LoVo (cell line): ENCODE measurements at regions not wholly inside any gene's neighbourhood (a gene's known extent, or its start where the extent isn't known, plus 50 kb on each side); places are given as distances from the start of the nearest gene placed in this dataset.
"Not testable (repeated sequence)": the region's sequence is repeated elsewhere in the genome, so short reads cannot be mapped to it uniquely, and the experiment has no call there.

ENCODE experiments used
- DNase-seq: peaks from one replicate; pipeline ENCODE4 v3.0.0-alpha.2; 2016; ENCODE audit warnings: low spot score

DNA sequence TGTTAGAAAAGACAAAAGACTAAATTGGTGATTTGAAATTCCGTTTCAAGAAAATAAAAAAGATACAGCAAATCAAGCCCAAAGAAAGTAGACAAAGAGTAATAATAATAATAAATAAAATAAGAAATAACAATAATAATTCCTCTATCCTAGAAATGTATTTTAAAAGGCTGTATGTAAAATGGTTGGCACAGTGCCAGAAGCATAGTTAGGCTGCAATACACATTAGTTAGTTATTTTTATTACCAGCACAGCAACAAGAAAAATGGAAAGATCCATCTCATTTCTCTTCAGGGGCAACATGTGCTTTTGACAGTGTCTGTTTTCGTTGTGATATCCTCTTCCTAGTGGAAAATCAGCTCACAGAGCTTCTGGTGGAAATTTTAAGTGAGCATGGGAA, 174.1 kb upstream of the TMTC1 start:
- peak; percentile 13 for DNase-seq

DNA sequence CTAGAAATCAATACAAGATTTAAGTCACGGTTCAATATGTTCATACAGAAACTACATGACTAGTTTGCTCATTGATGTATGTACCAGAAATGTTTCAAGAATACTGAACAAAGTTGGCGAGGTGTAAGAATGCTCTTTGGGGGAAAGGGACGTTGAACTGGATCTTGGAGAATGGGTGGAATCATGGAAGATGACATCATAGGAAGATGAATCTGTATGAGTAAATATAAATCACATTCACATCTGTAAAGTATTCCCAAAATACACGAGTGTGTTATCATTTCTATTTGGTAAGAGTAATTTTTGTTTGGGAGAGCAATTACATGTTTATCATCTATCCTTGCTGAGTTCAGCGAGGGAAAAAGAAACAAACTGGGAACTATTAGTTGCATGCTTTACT, 162.2 kb upstream of the TMTC1 start:
- no peak for DNase-seq

DNA sequence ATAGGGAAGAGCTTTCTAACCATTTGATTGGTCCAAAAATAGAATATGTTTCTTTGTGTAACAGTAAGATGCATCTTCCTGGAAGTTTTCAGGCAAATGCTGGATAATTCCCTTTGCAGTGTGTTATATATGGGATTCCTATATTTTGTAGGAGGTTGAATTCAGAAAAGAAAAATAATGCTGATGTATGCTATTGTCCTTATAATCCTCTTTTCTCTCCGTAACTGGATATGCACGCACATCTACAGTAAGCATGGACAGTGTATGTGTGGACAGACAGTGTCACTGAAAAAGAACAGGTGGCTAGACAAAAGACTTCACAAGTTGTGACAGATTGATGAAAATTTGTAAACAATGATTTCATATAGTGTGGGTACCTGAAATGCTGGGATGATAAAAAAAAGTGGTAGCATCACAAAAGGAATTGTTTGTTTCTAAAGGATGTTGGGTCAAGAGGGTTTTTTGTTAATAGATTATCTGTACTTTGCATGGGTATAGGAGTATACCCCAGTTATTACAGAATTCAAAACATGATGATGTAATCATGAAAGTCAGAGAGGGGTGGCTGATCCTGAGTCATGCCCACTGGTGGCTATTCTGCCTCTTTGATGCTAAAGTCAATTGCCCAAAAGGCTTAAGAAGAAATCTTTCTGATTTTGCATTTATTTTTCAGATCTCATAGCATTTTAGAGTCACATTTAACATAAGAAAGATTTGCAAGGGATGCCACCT, 160.7 kb upstream of the TMTC1 start:
- no peak for DNase-seq

DNA sequence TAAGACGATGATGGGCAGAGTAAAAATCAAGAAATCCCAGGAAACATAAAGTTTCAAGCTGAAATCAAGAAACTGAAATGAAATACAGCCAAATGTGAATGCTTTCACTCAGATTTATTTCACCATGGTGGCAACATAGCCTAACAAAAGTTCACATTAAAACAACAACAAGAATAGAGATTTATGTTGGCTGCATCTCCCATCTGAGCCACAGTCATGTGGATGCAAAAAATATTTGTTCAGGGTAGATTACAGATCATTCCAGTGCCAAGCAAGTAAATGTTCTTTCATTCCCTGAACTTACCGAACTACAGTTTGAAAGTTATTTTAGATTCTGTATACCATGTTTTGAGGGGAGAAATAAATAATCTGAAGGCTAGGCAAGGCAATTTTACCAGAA, 159.9 kb upstream of the TMTC1 start:
- no peak for DNase-seq

DNA sequence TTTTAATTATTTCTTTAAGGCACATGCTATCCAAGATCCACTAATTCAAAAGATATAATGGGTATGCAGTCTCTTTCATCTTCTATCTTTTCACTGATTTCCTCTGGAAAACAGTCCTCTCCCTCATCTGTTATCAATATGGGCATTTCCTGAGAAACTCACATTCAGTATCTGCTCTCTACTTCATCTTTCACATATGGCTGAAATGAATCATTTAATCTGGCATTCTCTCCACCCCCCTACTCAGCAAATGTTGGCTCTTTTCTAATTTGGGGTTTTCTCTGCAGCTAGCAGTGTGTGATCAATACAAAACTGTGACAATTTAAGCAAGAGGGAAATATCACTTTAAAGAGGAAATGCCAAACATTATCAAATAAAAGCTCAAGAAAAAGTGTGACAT, 157.1 kb upstream of the TMTC1 start:
- no peak for DNase-seq

DNA sequence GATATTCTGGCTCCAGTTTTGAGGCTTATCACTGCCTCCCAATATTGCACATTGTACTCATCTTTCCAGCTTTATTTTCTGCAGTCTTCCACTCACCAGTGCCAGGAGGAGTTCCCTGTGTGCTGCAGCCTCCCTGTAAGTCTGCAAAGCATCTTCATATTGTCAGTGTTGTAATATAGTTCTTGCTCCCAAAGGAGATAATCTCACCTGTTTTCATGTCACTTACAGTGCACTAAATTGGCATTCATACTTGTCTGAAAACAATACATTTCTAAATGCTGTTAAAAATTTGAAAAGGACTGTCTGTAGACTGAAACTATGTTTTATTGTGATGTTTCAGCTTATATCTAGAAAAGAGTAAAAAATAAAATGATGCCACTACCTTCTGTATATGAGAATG, 146.8 kb upstream of the TMTC1 start:
- DNase-seq, result no peak

DNA sequence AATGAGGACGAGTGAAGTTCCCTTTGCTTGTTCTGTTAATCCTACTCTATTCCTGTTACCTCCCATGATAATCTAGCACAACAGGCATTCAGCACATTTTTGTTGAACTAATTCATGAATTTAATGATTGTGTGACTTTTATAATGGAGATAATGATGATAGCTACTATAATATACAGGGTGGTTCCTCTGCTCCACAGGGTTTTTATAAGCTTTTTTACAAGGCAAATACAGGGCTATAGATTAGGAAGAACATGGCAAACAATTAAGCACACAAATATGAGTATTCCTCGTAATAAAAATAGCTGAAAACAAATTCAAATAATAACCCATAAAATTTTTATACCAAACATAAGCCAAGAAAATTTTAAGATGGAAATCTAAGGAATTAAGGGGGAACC, 145.6 kb upstream of the TMTC1 start:
- no peak for DNase-seq

DNA sequence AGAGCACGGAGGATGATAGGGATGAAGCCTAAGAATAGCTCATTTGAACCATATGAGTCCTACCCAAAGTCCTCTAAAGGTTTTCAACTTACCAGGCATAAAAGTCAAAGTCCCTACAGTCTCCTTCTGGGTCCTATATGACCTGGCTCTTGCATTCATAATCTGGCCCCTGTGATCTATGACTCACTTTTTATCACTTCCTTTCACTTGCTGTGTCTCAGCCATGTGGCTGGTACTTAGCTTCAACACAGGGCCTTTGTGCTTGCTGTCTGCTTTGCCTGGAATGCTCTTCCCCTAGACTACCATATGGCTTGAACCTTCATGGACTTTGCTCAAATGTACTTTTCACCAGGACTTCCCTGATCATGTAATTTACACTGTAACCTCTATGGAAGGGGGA, 137.6 kb upstream of the TMTC1 start:
- DNase-seq, result peak; percentile 54

DNA sequence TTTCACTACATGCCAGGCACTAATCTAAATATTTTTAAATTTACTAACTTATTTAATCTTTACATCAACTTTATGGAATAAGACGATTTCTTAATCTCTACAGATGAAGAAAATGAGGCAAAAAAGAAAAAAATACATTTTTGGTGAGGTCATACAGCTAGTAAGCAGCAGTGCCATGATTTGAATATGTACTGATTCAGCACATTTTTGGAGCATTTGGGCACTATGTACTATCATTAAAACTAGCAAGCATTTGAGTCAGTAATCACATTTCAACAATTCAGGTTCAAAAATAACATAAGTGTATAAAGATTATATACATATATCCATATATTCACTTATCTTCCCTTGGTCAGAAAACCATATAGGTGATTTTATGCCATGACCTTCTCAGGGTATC, 124.4 kb upstream of the TMTC1 start:
- no peak for DNase-seq

DNA sequence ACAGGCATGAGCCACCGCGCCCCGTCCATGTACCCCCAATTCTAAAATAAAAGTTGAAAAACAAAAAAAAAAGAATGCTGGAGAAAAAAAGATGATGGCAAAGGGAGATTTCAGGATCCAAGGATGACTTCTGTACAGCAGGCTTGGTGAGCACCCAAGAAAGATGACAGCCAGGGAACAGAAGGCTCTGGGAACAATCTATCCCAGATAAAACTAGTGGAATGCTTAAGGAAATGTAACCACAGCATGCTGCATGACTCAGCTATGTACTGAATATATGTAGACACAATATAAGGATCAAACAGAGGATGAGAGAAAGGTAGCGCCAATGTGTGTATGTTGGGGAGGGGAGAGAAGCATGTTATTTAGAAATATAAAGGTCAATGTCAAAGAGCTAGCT, 123.7 kb upstream of the TMTC1 start:
- no peak for DNase-seq

DNA sequence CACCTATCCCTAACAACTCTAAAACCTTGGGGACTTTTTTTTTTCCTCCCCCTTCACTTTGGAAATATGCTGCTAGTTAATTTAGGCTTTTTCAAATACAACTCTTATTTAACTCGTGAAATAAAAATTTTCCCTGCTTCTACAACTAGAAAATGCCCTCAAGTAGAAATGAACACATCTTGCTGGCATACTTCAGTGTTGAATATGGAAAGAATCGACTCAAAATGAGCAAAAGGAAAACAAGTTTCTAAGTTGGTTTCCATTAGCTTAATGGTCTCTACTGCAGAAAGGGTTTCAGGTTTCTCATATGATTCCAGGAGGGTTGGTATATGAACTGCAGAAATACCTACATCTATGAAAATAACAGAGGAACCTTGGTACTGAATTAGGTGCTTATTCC, 118.3 kb upstream of the TMTC1 start:
- no peak for DNase-seq

DNA sequence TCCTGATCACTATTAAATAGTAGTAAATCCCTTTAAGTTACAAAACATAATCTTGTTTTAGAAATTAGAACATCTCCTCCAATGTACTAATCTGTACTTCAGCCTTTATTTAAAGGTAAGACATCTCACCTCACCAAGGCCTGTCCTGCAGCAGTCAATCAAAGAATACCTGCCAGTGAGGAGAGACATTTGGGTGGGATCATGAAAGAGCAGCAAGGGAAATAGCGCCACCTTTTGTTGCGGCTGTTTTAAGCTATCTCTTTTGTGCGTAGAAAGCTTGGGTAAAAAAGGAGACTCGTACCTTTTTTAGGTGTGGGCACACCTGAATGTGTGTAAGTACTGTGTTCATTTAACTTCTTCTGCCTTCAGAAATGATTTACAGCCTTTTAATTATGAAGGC, 117.8 kb upstream of the TMTC1 start:
- no peak for DNase-seq

DNA sequence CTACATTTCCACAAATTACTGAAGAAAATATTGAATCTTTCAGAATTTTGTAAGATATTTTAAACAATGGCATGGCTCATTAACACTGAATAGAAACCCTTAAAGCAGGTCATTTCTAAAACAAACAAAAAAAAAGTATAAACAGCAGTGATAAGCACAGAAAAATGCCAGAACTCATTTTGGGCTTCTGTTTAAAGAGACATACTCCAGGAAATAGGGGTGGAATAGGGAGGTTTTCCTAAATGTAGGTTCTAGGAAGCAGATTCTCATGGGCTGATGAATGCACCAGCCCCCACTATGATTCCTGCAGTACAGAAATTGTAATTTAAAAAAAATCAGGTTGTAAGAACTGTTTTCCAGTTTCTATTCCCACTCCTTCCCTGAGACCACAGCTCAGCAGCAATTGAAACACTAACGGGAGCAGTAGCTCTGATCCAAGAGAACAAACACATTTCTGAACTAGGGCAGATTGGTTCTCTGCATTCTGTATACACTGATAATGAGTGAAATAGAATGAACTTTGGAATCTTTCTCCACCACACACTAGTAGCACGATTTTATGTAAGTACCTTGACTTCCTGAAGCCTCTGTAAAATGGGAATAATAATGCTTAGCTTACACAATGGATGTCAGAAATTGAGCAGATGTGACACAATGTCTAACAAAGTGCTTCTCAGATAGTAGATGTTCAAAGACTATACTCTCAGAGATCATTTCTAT, 115.6 kb upstream of the TMTC1 start:
- DNase-seq, result no peak

DNA sequence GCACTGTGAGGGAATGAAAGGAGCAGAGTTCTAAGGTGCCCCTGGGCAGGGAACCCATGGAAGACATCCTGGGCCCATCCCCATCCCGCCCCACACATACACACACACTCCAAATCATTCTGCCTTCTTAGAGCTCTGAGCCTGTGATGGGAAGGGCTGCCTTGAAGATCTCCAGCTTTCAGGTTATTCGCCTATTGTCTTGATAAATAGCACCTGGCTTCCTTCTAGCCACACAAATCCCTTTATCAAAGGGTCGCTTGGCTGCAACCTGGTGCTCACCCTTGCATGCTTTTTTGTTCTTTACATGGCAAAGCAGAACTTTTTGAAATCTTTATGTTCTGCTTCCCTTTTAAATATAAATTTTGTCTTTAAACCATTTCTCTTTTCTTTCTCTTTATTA, 112.2 kb upstream of the TMTC1 start:
- no peak for DNase-seq

DNA sequence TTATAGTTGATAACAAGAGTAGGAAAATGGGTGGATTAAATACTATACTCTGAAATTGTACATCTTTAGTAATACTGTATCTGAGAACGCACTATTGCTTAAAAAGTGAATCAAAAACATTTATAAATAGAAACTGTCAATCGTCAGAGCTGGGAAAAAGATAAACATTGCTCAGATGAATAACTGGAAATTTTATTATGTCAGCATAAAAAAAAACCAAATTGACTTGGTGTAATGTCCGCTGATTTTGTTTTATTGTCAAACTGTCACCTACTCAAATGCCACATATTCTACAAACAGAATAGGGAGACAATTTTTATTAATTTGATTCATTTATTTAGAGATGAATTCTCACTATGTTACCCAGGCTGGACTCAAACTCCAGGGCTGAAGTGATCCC, 109.3 kb upstream of the TMTC1 start:
- DNase-seq, result no peak

DNA sequence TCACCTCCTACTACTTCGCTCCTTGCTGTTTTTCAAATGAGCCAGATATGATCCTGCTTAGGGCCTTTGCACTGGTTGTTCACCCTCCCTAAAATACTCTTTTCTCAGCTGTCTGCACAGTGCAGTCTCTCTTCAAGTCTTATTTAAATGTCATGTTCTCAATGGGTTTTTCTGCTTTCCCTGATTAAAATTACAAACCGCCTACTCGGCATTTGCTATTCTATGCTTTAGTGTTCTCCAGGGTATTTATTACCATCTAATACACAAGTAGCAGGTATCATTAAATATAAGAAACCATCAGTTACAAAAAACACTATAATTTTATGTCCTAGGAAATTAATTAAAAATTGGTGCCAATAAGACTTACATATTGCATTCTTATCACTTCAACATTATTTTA, 108.0 kb upstream of the TMTC1 start:
- no peak for DNase-seq

DNA sequence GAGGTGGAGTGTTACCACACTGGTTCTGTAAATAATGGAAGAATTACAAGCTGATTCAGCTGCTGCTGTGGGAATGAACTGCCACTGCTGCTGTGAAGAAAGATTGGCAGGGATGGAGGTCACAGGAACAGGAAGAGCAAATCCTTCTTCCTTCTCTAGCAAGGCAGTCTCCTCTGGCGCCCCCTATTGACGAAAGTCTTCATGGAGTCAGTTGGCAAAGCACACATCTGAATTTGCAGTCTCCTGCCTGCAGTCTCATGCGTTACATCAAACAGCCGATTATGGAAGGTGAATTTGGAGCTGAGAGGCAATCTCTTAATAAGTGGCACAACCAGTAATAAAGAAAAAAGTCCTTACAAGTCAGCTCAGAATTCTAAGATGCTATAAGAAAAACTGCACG, 106.0 kb upstream of the TMTC1 start:
- DNase-seq, result peak; percentile 21

DNA sequence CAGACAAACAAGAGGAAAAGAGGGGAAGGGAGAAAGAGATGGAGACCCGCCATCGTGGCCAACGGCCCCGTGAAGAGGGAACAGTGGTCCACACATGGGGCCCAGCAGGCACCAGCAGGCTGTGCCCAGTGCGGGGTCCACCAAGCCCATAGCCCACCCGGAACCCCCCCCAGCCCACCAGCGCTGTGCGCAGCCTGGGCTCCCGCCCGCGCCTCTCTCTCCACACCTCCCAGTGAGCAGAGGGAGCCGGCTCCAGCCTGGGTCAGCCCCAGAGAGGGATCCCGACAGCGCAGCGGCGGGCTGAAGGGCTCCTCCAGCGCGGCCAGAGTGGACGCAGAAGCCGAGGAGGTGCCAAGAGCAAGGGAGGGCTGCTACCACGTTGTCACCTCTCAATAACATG, 105.0 kb upstream of the TMTC1 start:
- no peak for DNase-seq

DNA sequence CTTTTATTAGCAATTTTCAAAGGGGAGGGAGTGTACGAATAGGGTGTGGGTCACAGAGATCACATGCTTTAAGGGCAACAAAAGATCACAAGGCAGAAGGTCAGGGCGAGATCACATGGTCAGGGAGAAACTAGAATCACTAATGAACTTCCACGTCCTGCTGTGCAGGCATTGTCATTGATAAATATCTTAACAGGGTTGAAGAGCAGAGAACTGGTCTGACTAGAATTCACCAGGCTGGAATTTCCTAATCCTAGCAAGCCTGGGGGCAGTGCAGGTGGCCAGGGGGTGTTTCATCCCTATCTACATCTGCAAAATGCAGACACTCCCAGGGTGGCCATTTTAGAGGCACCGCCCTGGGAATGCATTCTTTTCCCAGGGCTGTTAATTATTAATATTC, 101.2 kb upstream of the TMTC1 start:
- DNase-seq, result not testable (repeated sequence)

DNA sequence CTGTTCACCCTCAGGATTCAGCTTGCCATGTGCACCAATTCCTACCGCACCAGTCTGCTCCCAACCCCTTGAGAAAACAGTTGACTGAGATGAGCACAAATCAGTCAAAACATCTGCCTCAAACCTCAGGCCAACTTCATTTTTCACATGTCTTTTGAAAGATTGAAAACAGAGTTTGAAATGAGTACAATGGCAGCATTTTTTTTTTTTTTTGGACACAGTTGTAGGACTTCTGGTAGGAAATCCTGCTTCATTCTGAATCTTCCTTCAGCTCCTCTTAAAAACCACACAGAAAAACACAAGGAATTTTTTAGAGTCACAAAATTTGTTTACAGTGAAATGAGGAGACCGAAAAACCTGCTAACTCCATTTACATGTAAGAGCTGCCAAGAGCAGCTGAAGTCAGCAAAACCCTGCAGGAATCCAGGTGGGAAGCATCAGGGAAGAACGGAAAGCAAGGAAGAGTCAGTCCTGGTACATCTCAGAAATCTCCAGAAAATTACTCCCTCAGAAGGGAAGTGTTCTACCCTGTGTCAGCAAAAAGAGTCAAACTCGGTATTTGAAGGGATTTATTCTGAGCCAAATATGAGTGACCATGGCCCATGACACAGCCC, 100.3 kb upstream of the TMTC1 start:
- DNase-seq, result no peak

DNA sequence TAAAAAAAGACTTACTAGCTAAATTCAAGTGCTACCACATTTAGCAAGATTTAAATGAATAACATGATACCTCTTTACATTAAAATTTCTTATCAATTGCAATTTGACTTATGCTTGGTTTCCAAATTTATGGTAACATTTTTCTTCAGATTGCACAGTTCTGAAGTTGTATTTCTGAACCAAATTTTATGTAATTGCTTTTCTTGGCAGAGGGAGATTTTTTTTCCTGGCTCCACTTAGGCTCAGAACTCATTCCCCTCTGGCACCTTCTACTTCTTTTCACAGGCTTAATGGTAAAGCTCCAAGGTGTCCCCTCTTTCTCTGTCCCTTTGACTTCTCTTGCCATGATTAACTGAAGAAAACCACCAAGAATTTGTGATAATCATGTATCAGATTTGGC, 99.8 kb upstream of the TMTC1 start:
- DNase-seq, result no peak

DNA sequence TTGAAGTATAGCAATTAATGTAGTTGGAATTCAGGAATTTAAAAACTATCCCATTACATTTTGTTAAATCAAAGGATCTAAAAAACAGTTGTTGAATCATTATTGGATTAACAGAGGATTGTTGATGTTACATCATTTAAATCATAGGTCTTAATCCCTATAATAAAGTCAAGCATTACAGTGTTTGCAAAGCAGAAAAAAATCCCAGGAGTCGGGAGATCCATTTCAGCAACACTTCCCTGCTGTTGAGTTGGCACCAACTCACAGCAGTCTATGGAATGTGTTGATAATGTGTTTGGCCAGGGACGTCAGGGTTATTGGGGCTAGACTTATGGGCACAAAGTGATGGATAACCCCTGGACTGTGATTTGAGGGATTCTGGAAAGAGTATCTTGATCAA, 99.1 kb upstream of the TMTC1 start:
- DNase-seq, result no peak

DNA sequence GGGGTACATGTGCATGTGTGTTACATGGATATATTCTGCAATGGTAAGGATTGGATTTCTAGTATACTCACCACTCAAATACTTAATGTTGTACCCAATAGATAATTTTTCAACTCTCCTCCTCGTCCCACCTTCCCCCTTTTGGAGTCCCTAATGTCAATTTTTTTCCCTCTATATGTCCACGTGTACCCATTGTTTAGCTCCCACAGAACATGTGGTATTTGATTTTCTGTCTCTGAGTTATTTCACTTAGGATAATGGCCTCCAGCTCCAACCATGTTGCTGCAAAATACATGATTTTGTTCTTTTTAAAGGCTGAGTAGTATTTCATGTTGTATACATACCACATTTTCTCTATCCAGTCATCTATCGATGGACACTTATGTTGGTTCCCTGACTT, 97.2 kb upstream of the TMTC1 start:
- no peak for DNase-seq
